ENCODE measurements at regions not wholly inside any gene's neighbourhood (a gene's known extent, or its start where the extent isn't known, plus 50 kb on each side); places are given as distances from the start of the nearest gene placed in this dataset.

GRCh38 chr3:62954580-62954979, 79.4 kb upstream of the CADPS start:
- Mint-ChIP-seq H3K4me1 (no peaks in the 10 kb centered on the region), H3K9me3 (peaks cover 0 to 11% (median 2%) of the 10 kb centered on the region in 7 donors)

GRCh38 chr3:62955126-62955525, 79.9 kb upstream of the CADPS start:
- intact Hi-C loops (cut with micrococcal nuclease) = no loop called here
- no peaks in the 10 kb centered on the region for H3K4me1 ChIP-seq (ENCODE audit: control insufficient read depth in 1 of 2, insufficient read depth in 2 of 2, low read length in 2 of 2)
- TF ChIP-seq, protein P1, sequence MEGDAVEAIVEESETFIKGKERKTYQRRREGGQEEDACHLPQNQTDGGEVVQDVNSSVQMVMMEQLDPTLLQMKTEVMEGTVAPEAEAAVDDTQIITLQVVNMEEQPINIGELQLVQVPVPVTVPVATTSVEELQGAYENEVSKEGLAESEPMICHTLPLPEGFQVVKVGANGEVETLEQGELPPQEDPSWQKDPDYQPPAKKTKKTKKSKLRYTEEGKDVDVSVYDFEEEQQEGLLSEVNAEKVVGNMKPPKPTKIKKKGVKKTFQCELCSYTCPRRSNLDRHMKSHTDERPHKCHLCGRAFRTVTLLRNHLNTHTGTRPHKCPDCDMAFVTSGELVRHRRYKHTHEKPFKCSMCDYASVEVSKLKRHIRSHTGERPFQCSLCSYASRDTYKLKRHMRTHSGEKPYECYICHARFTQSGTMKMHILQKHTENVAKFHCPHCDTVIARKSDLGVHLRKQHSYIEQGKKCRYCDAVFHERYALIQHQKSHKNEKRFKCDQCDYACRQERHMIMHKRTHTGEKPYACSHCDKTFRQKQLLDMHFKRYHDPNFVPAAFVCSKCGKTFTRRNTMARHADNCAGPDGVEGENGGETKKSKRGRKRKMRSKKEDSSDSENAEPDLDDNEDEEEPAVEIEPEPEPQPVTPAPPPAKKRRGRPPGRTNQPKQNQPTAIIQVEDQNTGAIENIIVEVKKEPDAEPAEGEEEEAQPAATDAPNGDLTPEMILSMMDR (IDR thresholded peaks at IDR 0.05) = no peak
- H3K9ac ChIP-seq (ENCODE audit: insufficient read depth, low read length, poor library complexity, severe bottlenecking) = no peak overlapping the region
- no peaks in the 10 kb centered on the region for H4K20me1 ChIP-seq (ENCODE audit: insufficient read depth, low read length)
- no peaks in the 10 kb centered on the region for H3K9me3 ChIP-seq (replicated peaks in 1 of 2; ENCODE audit: control insufficient read depth in 1 of 2, insufficient read depth in 1 of 2, low read length in 2 of 2)
- H3K36me3 Mint-ChIP-seq = no peaks in the 10 kb centered on the region
- H3K4me3 ChIP-seq (replicated peaks in 1 of 3; ENCODE audit: low read depth in 2 of 3, low read length in 3 of 3) = no peak overlapping the region
- no peak overlapping the region for H3K4me3 Mint-ChIP-seq
- H3K27me3 ChIP-seq (ENCODE audit: control insufficient read depth in 2 of 2, insufficient read depth in 2 of 2, low read length in 2 of 2) = no peaks in the 10 kb centered on the region
- no peaks in the 10 kb centered on the region for H3K36me3 ChIP-seq (replicated peaks in 1 of 2; ENCODE audit: control insufficient read depth in 1 of 2, insufficient read depth in 2 of 2, low read length in 2 of 2)
- DNase-seq = no peak
- 84% methylated on average over 3 of the region's 4 CpGs for WGBS (ENCODE audit: insufficient coverage)
- H3K27me3 Mint-ChIP-seq (ENCODE audit: low read depth in 3 of 3) = no peaks in the 10 kb centered on the region
- H3K9me3 Mint-ChIP-seq = peaks cover 0 to 11% (median 2%) of the 10 kb centered on the region in 7 donors
- no peaks in the 10 kb centered on the region for H3K79me2 ChIP-seq (ENCODE audit: insufficient read depth, low read length)
- H3K27ac ChIP-seq (ENCODE audit: low read depth in 1 of 2, low read length in 2 of 2) = no peak overlapping the region
- H3K4me2 ChIP-seq (replicated peaks; ENCODE audit: extremely low read depth, low read length, poor library complexity, severe bottlenecking) = no peak overlapping the region
- no peak overlapping the region for H2AFZ ChIP-seq (ENCODE audit: insufficient read depth, low read depth, low read length, poor library complexity, severe bottlenecking)
- no peaks in the 10 kb centered on the region for H3K4me1 Mint-ChIP-seq
- no peak overlapping the region for H3K27ac Mint-ChIP-seq

More at GRCh38 chr3:62954580-62954979, 79.4 kb upstream of the CADPS start:
- no peaks in the 10 kb centered on the region for H3K36me3 Mint-ChIP-seq
- no peak overlapping the region for H3K27ac Mint-ChIP-seq
- no peak for DNase-seq
- no peaks in the 10 kb centered on the region for H4K20me1 ChIP-seq (ENCODE audit: insufficient read depth, low read length)
- H3K27me3 ChIP-seq (ENCODE audit: control insufficient read depth in 2 of 2, insufficient read depth in 2 of 2, low read length in 2 of 2) = no peaks in the 10 kb centered on the region
- H3K27ac ChIP-seq (ENCODE audit: low read depth in 1 of 2, low read length in 2 of 2) = no peak overlapping the region
- H3K4me1 ChIP-seq (ENCODE audit: control insufficient read depth in 1 of 2, insufficient read depth in 2 of 2, low read length in 2 of 2) = no peaks in the 10 kb centered on the region
- TF ChIP-seq, protein P1 (IDR thresholded peaks at IDR 0.05) = no peak
- intact Hi-C loops (cut with micrococcal nuclease) = no loop called here
- no peak overlapping the region for H2AFZ ChIP-seq (ENCODE audit: insufficient read depth, low read depth, low read length, poor library complexity, severe bottlenecking)
- H3K79me2 ChIP-seq (ENCODE audit: insufficient read depth, low read length) = no peaks in the 10 kb centered on the region
- H3K9me3 ChIP-seq (replicated peaks in 1 of 2; ENCODE audit: control insufficient read depth in 1 of 2, insufficient read depth in 1 of 2, low read length in 2 of 2) = no peaks in the 10 kb centered on the region
- H3K4me2 ChIP-seq (replicated peaks; ENCODE audit: extremely low read depth, low read length, poor library complexity, severe bottlenecking) = no peak overlapping the region
- H3K27me3 Mint-ChIP-seq (ENCODE audit: low read depth in 3 of 3) = no peaks in the 10 kb centered on the region
- H3K4me3 ChIP-seq (replicated peaks in 1 of 3; ENCODE audit: low read depth in 2 of 3, low read length in 3 of 3) = no peak overlapping the region
- WGBS (ENCODE audit: insufficient coverage) = no CpG with 5 or more reads among the region's 1 CpG
- H3K9ac ChIP-seq (ENCODE audit: insufficient read depth, low read length, poor library complexity, severe bottlenecking) = no peak overlapping the region
- H3K36me3 ChIP-seq (replicated peaks in 1 of 2; ENCODE audit: control insufficient read depth in 1 of 2, insufficient read depth in 2 of 2, low read length in 2 of 2) = no peaks in the 10 kb centered on the region
- H3K4me3 Mint-ChIP-seq = no peak overlapping the region

Data from CD14-positive monocyte (primary cell).